Astrocyte of the spinal cord (primary cell): ENCODE measurements at regions not wholly inside any gene's neighbourhood (a gene's known extent, or its start where the extent isn't known, plus 50 kb on each side); places are given as distances from the start of the nearest gene placed in this dataset.
"Not testable (repeated sequence)": the region's sequence is repeated elsewhere in the genome, so short reads cannot be mapped to it uniquely, and the experiment has no call there.

Experiments
- DNase-seq: peaks from one replicate; pipeline ENCODE4 v3.0.0; 2011; ENCODE audit warnings: low read depth, low spot score
- H3K4me3 ChIP-seq: 2 replicates; pipeline ENCODE4 v1.5.1; 2011; ENCODE audit warnings: low read depth, mild to moderate bottlenecking, low read length, moderate library complexity
- CTCF ChIP-seq: IDR thresholded peaks from 2 replicates; pipeline ENCODE4 v1.5.1; 2012; ENCODE audit warnings: low read depth, mild to moderate bottlenecking, low read length, inconsistent platforms
- in situ Hi-C: cut with HindIII; loops from 2 replicates; pipeline ENCODE4 v1.10.0; 2017; ENCODE audit warnings: low sequenced_read_pairs

GRCh38 chr3:14031271-14031670 lies 93.4 kb downstream of the CHCHD4 start:
- no peak for TF ChIP-seq CTCF
- in situ Hi-C loops: no loop called here

DNA sequence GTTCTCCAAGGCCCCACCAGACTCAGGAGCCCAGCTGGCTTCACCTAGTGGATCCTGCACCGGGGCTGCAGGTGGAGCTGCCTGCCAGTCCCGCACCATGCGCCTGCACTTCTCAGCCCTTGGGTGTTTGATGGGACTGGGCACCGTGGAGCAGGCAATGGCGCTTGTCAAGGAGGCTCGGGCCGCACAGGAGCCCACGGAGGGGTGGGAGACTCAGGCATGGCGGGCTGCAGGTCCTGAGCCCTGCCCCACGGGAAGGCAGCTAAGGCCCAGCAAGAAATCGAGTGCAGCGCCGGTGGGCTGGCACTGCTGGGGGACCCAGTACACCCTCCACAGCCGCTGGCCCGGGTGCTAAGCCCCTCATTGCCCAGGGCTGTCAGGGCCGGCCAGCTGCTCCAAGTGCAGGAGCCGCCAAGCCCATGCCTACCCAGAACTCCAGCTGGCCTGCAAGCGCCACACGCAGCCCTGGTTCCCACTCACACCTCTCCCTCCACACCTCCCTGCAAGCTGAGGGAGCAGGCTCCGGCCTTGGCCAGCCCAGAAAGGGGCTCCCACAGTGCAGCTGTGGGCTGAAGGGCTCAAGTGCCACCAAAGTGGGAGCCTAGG lies 95.2 kb downstream of the CHCHD4 start:
- H3K4me3 ChIP-seq, DNase-seq, in situ Hi-C loops: not testable (repeated sequence)

More at GRCh38 chr3:14031271-14031670, 93.4 kb downstream of the CHCHD4 start:
- no peak overlapping the region for H3K4me3 ChIP-seq
- DNase-seq: peak; percentile 59

GRCh38 chr3:14028122-14028521 lies 96.5 kb downstream of the CHCHD4 start:
- H3K4me3 ChIP-seq, DNase-seq, in situ Hi-C loops: not testable (repeated sequence)

- TF ChIP-seq CTCF: no peak
- no peak overlapping the region for H3K4me3 ChIP-seq
- DNase-seq: no peak
- in situ Hi-C loops: no loop called here
Measured at GRCh38 chr3:14019459-14019858, 105.2 kb downstream of the CHCHD4 start.

GRCh38 chr3:14016900-14017475 lies 107.7 kb downstream of the CHCHD4 start:
- TF ChIP-seq CTCF: no peak
- no peak for DNase-seq
- H3K4me3 ChIP-seq: no peak overlapping the region
- in situ Hi-C loops: no loop called here

GRCh38 chr3:14007006-14007405 lies 117.7 kb downstream of the CHCHD4 start:
- no peak for DNase-seq

GRCh38 chr3:14001136-14001535 lies 121.3 kb upstream of the WNT7A start:
- H3K4me3 ChIP-seq: no peak overlapping the region
- peak; percentile 43 for DNase-seq
- in situ Hi-C loops: no loop called here
- TF ChIP-seq CTCF: no peak

More at GRCh38 chr3:14007006-14007405, 117.7 kb downstream of the CHCHD4 start:
- in situ Hi-C loops: no loop called here
- no peak overlapping the region for H3K4me3 ChIP-seq
- no peak for TF ChIP-seq CTCF

DNA sequence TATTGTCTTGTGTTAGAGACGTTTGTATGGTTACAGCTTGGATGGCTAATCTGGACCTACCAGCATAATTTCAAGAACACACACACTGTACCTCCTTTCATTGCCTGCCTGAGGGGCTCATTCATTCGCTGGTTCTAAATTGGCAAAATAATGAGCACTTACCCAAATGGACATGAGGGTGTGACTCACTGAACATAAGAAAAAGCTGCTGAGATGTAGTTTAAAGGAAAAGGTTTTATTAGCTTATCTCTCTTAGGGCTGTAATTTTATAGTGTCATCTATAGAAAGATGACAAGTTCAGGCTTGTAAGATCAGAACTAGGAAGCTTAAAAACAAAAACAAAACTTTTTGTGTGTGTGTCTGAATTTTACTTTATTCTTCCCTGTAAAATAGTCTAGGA lies 120.7 kb upstream of the WNT7A start:
- no peak for DNase-seq
- in situ Hi-C loops: no loop called here
- no peak overlapping the region for H3K4me3 ChIP-seq
- TF ChIP-seq CTCF: no peak
